GM23338 (cell line): ENCODE measurements at regions not wholly inside any gene's neighbourhood (a gene's known extent, or its start where the extent isn't known, plus 50 kb on each side); places are given as distances from the start of the nearest gene placed in this dataset.

Experiments
- ATAC-seq: fragments of 200-7000 bp; cut with Tn5 transposase; 3 replicates; pipeline ENCODE4 v1.9.1; 2020
- DNase-seq: peaks from one replicate; pipeline ENCODE4 v3.0.0-alpha.2; 2015; ENCODE audit warnings: low spot score
- H2AFZ ChIP-seq: fragments of 200-600 bp; sonication (generic); 2 replicates; pipeline ENCODE4 v1.8.0; 2016; ENCODE audit warnings: antibody characterized with exemption, mild to moderate bottlenecking, moderate library complexity
- H3F3A ChIP-seq: fragments of 200-600 bp; sonication (generic); replicated peaks from 2 replicates; pipeline ENCODE4 v1.8.0; 2017; ENCODE audit warnings: antibody characterized with exemption, mixed run types, low read depth
- H3K27ac ChIP-seq: fragments of 200-600 bp; sonication (generic); 2 replicates; pipeline ENCODE4 v1.6.1; 2016; ENCODE audit warnings: low read depth
- H3K27me3 ChIP-seq: fragments of 200-600 bp; sonication (generic); 2 replicates; pipeline ENCODE4 v1.8.0; 2016; ENCODE audit warnings: mild to moderate bottlenecking, mixed run types, moderate library complexity; ENCODE audit not compliant: insufficient read depth
- H3K36me3 ChIP-seq: fragments of 200-600 bp; sonication (generic); 2 replicates; pipeline ENCODE4 v1.8.0; 2016; ENCODE audit warnings: mild to moderate bottlenecking; ENCODE audit not compliant: insufficient read depth
- H3K4me1 ChIP-seq: fragments of 200-600 bp; sonication (generic); 2 replicates; pipeline ENCODE4 v1.8.0; 2016; ENCODE audit warnings: mild to moderate bottlenecking, moderate library complexity; ENCODE audit not compliant: insufficient read depth
- H3K4me2 ChIP-seq: fragments of 200-600 bp; sonication (generic); 2 replicates; pipeline ENCODE4 v1.7.1; 2017; ENCODE audit warnings: mixed run types
- H3K4me3 ChIP-seq: fragments of 200-600 bp; sonication (generic); 2 replicates; pipeline ENCODE4 v1.6.1; 2016; ENCODE audit warnings: mixed run types
- H3K79me2 ChIP-seq: fragments of 200-600 bp; sonication (generic); replicated peaks from 2 replicates; pipeline ENCODE4 v1.8.0; 2017; ENCODE audit warnings: mild to moderate bottlenecking; ENCODE audit not compliant: insufficient read depth
- H3K9me2 ChIP-seq: fragments of 200-600 bp; sonication (generic); 2 replicates; pipeline ENCODE4 v1.8.0; 2017; ENCODE audit not compliant: insufficient read depth
- H4K20me1 ChIP-seq: fragments of 200-600 bp; sonication (generic); replicated peaks from 2 replicates; pipeline ENCODE4 v1.8.0; 2017; ENCODE audit warnings: mild to moderate bottlenecking; ENCODE audit not compliant: insufficient read depth
- H3K27ac Mint-ChIP-seq: 2 replicates; pipeline ENCODE4 v1.8.0; 2020; ENCODE audit warnings: inconsistent platforms, mild to moderate bottlenecking, moderate library complexity, mixed read lengths
- H3K27me3 Mint-ChIP-seq: 3 replicates; pipeline ENCODE4 v1.8.0; 2022; ENCODE audit warnings: low read depth, mild to moderate bottlenecking, moderate library complexity, mixed read lengths, inconsistent platforms; ENCODE audit not compliant: insufficient read depth, poor library complexity
- H3K36me3 Mint-ChIP-seq: 3 replicates; pipeline ENCODE4 v1.8.0; 2021; ENCODE audit warnings: low read depth, mild to moderate bottlenecking, inconsistent platforms, moderate library complexity, mixed read lengths
- H3K4me1 Mint-ChIP-seq: 3 replicates; pipeline ENCODE4 v1.8.0; 2020; ENCODE audit warnings: mild to moderate bottlenecking, inconsistent platforms, mixed read lengths
- H3K4me3 Mint-ChIP-seq: 3 replicates; pipeline ENCODE4 v1.8.0; 2021; ENCODE audit warnings: moderate library complexity, mild to moderate bottlenecking, inconsistent platforms, mixed read lengths
- H3K9me3 Mint-ChIP-seq: 3 replicates; pipeline ENCODE4 v1.8.0; 2020; ENCODE audit warnings: moderate library complexity, mild to moderate bottlenecking, inconsistent platforms, mixed read lengths
- CREB1 ChIP-seq: fragments of 250-450 bp; sonication (Bioruptor Pico); IDR thresholded peaks from 2 replicates; pipeline ENCODE4 v1.5.0; 2020; ENCODE audit warnings: low read depth, mild to moderate bottlenecking, moderate library complexity
- EZH2 ChIP-seq: fragments of 200-600 bp; sonication (generic); IDR thresholded peaks from one replicate; pipeline ENCODE4 v1.8.0; 2017; ENCODE audit warnings: antibody characterized with exemption, mild to moderate bottlenecking, low read depth; ENCODE audit not compliant: unreplicated experiment
- EZH2phosphoT487 ChIP-seq: fragments of 200-600 bp; sonication (generic); IDR thresholded peaks from one replicate; pipeline ENCODE4 v1.8.1; 2018; ENCODE audit warnings: antibody characterized with exemption; ENCODE audit not compliant: unreplicated experiment
- JUNB ChIP-seq: IDR thresholded peaks from one replicate; pipeline ENCODE4 v1.6.1; 2016; ENCODE audit warnings: antibody characterized with exemption; ENCODE audit not compliant: unreplicated experiment
- POLR2AphosphoS5 ChIP-seq: IDR thresholded peaks from 2 replicates; pipeline ENCODE4 v1.6.1; 2016; ENCODE audit warnings: antibody characterized with exemption, low read depth
- REST ChIP-seq: IDR thresholded peaks from one replicate; pipeline ENCODE4 v1.6.1; 2018; ENCODE audit warnings: antibody characterized with exemption; ENCODE audit not compliant: unreplicated experiment
- STAT1 ChIP-seq: IDR thresholded peaks from one replicate; pipeline ENCODE4 v1.6.1; 2016; ENCODE audit warnings: antibody characterized with exemption; ENCODE audit not compliant: unreplicated experiment
- ZNF114 ChIP-seq: fragments of 250-450 bp; sonication (Bioruptor Pico); IDR thresholded peaks from 2 replicates; pipeline ENCODE4 v1.5.0; 2020; ENCODE audit warnings: mild to moderate bottlenecking, moderate library complexity
- TF ChIP-seq, protein P1 (sequence below), 2 experiments: fragments of 200-600 bp in 1 of 2; sonication (generic) in 1 of 2; conservative IDR thresholded peaks; 2 replicates each; pipeline versions ENCODE4 v1.5.1 to v1.6.1; 2016 to 2017; ENCODE audit warnings: antibody characterized with exemption in 2 of 2, low read depth in 2 of 2, mild to moderate bottlenecking in 2 of 2, moderate library complexity in 1 of 2
- TF ChIP-seq, protein P2 (sequence below): fragments of 250-450 bp; sonication (Bioruptor Pico); IDR thresholded peaks from 2 replicates; pipeline ENCODE4 v1.5.0; 2020; ENCODE audit warnings: mild to moderate bottlenecking, moderate library complexity

DNA sequence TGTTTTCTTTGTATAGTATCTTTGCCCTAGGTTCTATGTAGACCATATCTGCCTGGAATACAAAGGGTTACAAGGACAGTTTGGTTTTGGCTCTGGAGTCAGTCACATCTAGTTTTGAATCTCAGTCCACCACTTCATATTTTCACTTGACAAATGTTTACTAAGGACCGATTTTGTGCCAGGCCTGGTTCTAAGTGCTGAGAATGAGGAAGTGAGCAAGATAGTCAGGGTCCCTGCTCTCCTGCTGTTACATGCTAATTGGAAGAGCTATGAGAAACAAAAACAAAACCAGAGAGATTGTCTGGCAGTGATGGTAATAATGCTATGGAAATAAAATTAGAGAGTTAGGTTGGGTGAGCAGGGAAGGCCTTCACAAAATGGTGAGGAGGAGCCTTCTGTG is 66.1 kb upstream of the ARHGAP20 start (continued):
- TF ChIP-seq REST (no peak), ZNF114 (CRISPR knock-in tag) (no peak), STAT1 (no peak), EZH2phosphoT487 (no peak)

DNA sequence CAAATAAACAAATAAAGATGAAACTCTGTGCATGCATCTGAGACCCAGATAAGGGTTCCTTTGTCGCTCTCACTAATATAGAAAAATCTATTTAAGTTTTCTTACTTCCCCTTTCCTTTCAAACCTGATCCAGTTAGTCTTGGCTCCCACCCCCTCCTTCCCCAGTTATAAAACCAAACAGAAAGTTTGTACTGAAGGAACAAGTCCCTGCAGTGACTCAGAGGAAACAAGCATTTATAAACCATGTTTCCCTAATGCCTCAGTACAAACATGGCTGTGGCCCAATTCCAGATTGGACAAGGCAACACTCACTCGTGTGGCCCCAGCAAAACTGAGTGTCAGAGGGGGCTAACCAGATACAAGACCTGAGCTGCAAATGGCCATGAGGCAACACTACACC is 65.5 kb upstream of the ARHGAP20 start:
- Mint-ChIP-seq H3K4me3 (no peak overlapping the region), H3K36me3 (no peaks in the 10 kb centered on the region), H3K27me3 (no peaks in the 10 kb centered on the region), H3K4me1 (no peaks in the 10 kb centered on the region), H3K27ac (no peak overlapping the region), H3K9me3 (no peaks in the 10 kb centered on the region)
- ATAC-seq (no peak), DNase-seq (no peak)
- no peak for TF ChIP-seq EZH2
- TF ChIP-seq EZH2phosphoT487 = no peak
- no peak for TF ChIP-seq JUNB
- TF ChIP-seq, protein P1, sequence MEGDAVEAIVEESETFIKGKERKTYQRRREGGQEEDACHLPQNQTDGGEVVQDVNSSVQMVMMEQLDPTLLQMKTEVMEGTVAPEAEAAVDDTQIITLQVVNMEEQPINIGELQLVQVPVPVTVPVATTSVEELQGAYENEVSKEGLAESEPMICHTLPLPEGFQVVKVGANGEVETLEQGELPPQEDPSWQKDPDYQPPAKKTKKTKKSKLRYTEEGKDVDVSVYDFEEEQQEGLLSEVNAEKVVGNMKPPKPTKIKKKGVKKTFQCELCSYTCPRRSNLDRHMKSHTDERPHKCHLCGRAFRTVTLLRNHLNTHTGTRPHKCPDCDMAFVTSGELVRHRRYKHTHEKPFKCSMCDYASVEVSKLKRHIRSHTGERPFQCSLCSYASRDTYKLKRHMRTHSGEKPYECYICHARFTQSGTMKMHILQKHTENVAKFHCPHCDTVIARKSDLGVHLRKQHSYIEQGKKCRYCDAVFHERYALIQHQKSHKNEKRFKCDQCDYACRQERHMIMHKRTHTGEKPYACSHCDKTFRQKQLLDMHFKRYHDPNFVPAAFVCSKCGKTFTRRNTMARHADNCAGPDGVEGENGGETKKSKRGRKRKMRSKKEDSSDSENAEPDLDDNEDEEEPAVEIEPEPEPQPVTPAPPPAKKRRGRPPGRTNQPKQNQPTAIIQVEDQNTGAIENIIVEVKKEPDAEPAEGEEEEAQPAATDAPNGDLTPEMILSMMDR (conservative IDR thresholded peaks at IDR 0.05; ENCODE audit: low read depth in 2 of 2) = no peak
- TF ChIP-seq STAT1 = no peak
- TF ChIP-seq POLR2AphosphoS5 = no peak
- TF ChIP-seq, protein P2, sequence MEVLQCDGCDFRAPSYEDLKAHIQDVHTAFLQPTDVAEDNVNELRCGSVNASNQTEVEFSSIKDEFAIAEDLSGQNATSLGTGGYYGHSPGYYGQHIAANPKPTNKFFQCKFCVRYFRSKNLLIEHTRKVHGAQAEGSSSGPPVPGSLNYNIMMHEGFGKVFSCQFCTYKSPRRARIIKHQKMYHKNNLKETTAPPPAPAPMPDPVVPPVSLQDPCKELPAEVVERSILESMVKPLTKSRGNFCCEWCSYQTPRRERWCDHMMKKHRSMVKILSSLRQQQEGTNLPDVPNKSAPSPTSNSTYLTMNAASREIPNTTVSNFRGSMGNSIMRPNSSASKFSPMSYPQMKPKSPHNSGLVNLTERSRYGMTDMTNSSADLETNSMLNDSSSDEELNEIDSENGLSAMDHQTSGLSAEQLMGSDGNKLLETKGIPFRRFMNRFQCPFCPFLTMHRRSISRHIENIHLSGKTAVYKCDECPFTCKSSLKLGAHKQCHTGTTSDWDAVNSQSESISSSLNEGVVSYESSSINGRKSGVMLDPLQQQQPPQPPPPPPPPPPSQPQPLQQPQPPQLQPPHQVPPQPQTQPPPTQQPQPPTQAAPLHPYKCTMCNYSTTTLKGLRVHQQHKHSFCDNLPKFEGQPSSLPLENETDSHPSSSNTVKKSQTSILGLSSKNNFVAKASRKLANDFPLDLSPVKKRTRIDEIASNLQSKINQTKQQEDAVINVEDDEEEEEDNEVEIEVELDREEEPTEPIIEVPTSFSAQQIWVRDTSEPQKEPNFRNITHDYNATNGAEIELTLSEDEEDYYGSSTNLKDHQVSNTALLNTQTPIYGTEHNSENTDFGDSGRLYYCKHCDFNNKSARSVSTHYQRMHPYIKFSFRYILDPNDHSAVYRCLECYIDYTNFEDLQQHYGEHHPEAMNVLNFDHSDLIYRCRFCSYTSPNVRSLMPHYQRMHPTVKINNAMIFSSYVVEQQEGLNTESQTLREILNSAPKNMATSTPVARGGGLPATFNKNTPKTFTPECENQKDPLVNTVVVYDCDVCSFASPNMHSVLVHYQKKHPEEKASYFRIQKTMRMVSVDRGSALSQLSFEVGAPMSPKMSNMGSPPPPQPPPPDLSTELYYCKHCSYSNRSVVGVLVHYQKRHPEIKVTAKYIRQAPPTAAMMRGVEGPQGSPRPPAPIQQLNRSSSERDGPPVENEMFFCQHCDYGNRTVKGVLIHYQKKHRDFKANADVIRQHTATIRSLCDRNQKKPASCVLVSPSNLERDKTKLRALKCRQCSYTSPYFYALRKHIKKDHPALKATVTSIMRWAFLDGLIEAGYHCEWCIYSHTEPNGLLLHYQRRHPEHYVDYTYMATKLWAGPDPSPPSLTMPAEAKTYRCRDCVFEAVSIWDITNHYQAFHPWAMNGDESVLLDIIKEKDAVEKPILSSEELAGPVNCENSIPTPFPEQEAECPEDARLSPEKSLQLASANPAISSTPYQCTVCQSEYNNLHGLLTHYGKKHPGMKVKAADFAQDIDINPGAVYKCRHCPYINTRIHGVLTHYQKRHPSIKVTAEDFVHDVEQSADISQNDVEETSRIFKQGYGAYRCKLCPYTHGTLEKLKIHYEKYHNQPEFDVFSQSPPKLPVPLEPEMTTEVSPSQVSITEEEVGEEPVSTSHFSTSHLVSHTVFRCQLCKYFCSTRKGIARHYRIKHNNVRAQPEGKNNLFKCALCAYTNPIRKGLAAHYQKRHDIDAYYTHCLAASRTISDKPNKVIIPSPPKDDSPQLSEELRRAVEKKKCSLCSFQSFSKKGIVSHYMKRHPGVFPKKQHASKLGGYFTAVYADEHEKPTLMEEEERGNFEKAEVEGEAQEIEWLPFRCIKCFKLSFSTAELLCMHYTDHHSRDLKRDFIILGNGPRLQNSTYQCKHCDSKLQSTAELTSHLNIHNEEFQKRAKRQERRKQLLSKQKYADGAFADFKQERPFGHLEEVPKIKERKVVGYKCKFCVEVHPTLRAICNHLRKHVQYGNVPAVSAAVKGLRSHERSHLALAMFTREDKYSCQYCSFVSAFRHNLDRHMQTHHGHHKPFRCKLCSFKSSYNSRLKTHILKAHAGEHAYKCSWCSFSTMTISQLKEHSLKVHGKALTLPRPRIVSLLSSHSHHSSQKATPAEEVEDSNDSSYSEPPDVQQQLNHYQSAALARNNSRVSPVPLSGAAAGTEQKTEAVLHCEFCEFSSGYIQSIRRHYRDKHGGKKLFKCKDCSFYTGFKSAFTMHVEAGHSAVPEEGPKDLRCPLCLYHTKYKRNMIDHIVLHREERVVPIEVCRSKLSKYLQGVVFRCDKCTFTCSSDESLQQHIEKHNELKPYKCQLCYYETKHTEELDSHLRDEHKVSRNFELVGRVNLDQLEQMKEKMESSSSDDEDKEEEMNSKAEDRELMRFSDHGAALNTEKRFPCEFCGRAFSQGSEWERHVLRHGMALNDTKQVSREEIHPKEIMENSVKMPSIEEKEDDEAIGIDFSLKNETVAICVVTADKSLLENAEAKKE = no peak
- no peak for TF ChIP-seq REST
- TF ChIP-seq CREB1 (CRISPR knock-in tag) = no peak
- H3K27me3 ChIP-seq = no peaks in the 10 kb centered on the region
- H3F3A ChIP-seq = no peaks in the 10 kb centered on the region
- no peak overlapping the region for H3K27ac ChIP-seq
- no peak overlapping the region for H3K4me2 ChIP-seq
- peaks cover 5% of the 10 kb centered on the region; the same call in 1 of the 2 replicates for H3K9me2 ChIP-seq
- H3K79me2 ChIP-seq = no peaks in the 10 kb centered on the region
- H3K36me3 ChIP-seq = no peaks in the 10 kb centered on the region
- no peak overlapping the region for H2AFZ ChIP-seq
- H4K20me1 ChIP-seq = no peaks in the 10 kb centered on the region
- no peaks in the 10 kb centered on the region for H3K4me1 ChIP-seq
- H3K4me3 ChIP-seq = no peak overlapping the region
